CD14-positive monocyte (primary cell): ENCODE measurements at regions not wholly inside any gene's neighbourhood (a gene's known extent, or its start where the extent isn't known, plus 50 kb on each side); places are given as distances from the start of the nearest gene placed in this dataset.

Source experiments
- DNase-seq, 3 donors: peaks; one replicate each; pipeline ENCODE4 v3.0.0-alpha.2; 2011 to 2022
- H2AFZ ChIP-seq: 2 replicates; pipeline ENCODE4 v1.6.0; 2012; ENCODE audit warnings: mild to moderate bottlenecking, low read depth, low read length, inconsistent platforms; ENCODE audit not compliant: insufficient read depth, poor library complexity, severe bottlenecking
- H3K27ac ChIP-seq, 2 donors: 1 replicate in 1 of 2; 2 replicates in 1 of 2; pipeline ENCODE4 v1.5.1; 2012 to 2013; ENCODE audit warnings: low read length in 2 of 2, control low read depth in 1 of 2, inconsistent platforms in 1 of 2, low read depth in 1 of 2, mild to moderate bottlenecking in 1 of 2
- H3K27me3 ChIP-seq, 2 donors: one replicate each; pipeline versions ENCODE4 v1.6.0 to v1.6.1; 2011 to 2013; ENCODE audit warnings: low read length in 2 of 2; ENCODE audit not compliant: control insufficient read depth in 2 of 2, insufficient read depth in 2 of 2
- H3K36me3 ChIP-seq, 2 donors: replicated peaks in 1 of 2; 1 replicate in 1 of 2; 2 replicates in 1 of 2; pipeline versions ENCODE4 v1.5.1 to v1.6.1; 2012 to 2013; ENCODE audit warnings: low read length in 2 of 2, control low read depth in 1 of 2, inconsistent platforms in 1 of 2, mild to moderate bottlenecking in 1 of 2; ENCODE audit not compliant: insufficient read depth in 2 of 2, control insufficient read depth in 1 of 2
- H3K4me1 ChIP-seq, 2 donors: 1 replicate in 1 of 2; 2 replicates in 1 of 2; pipeline versions ENCODE4 v1.5.1 to v1.6.1; 2012 to 2013; ENCODE audit warnings: low read length in 2 of 2, control low read depth in 1 of 2, inconsistent platforms in 1 of 2, mild to moderate bottlenecking in 1 of 2, moderate library complexity in 1 of 2; ENCODE audit not compliant: insufficient read depth in 2 of 2, control insufficient read depth in 1 of 2
- H3K4me2 ChIP-seq: replicated peaks from 2 replicates; pipeline ENCODE3; 2012; ENCODE audit warnings: low read length, moderate library complexity, mild to moderate bottlenecking; ENCODE audit not compliant: poor library complexity, severe bottlenecking; ENCODE audit errors: extremely low read depth
- H3K4me3 ChIP-seq, 3 experiments: fragments of 200-600 bp in 1 of 3; sonication (generic) in 1 of 3; replicated peaks in 1 of 3; 1 replicate in 2 of 3; 2 replicates in 1 of 3; pipeline ENCODE4 v1.5.1; 2011 to 2013; ENCODE audit warnings: low read length in 3 of 3, mild to moderate bottlenecking in 3 of 3, control low read depth in 2 of 3, low read depth in 2 of 3, inconsistent platforms in 1 of 3, moderate library complexity in 1 of 3
- H3K79me2 ChIP-seq: 2 replicates; pipeline ENCODE4 v1.6.0; 2012; ENCODE audit warnings: mild to moderate bottlenecking, control low read depth, inconsistent platforms, low read length, moderate library complexity; ENCODE audit not compliant: insufficient read depth
- H3K9ac ChIP-seq: 2 replicates; pipeline ENCODE4 v1.6.0; 2017; ENCODE audit warnings: low read length, mild to moderate bottlenecking; ENCODE audit not compliant: insufficient read depth, poor library complexity, severe bottlenecking
- H3K9me3 ChIP-seq, 2 donors: replicated peaks in 1 of 2; 1 replicate in 1 of 2; 2 replicates in 1 of 2; pipeline versions ENCODE4 v1.5.1 to v1.6.1; 2012 to 2013; ENCODE audit warnings: low read length in 2 of 2, control low read depth in 1 of 2; ENCODE audit not compliant: control insufficient read depth in 1 of 2, insufficient read depth in 1 of 2
- H4K20me1 ChIP-seq: 2 replicates; pipeline ENCODE4 v1.6.0; 2012; ENCODE audit warnings: mild to moderate bottlenecking, low read length, control low read depth, moderate library complexity; ENCODE audit not compliant: insufficient read depth
- H3K27ac Mint-ChIP-seq, 7 donors: one replicate each; pipeline ENCODE4 v1.8.0; 2020; ENCODE audit warnings: mild to moderate bottlenecking in 7 of 7, mixed read lengths in 7 of 7, moderate library complexity in 6 of 7, inconsistent platforms in 2 of 7
- H3K27me3 Mint-ChIP-seq, 3 donors: one replicate each; pipeline ENCODE4 v1.8.0; 2021 to 2022; ENCODE audit warnings: low read depth in 3 of 3, mild to moderate bottlenecking in 3 of 3, mixed read lengths in 3 of 3, moderate library complexity in 3 of 3, inconsistent platforms in 1 of 3
- H3K36me3 Mint-ChIP-seq, 2 donors: one replicate each; pipeline ENCODE4 v1.8.0; 2020; ENCODE audit warnings: mixed read lengths in 2 of 2, inconsistent platforms in 1 of 2, mild to moderate bottlenecking in 1 of 2
- H3K4me1 Mint-ChIP-seq: one replicate; pipeline ENCODE4 v1.8.0; 2020; ENCODE audit warnings: mild to moderate bottlenecking, mixed read lengths
- H3K4me3 Mint-ChIP-seq, 2 donors: one replicate each; pipeline ENCODE4 v1.8.0; 2020; ENCODE audit warnings: mild to moderate bottlenecking in 2 of 2, mixed read lengths in 2 of 2, moderate library complexity in 1 of 2
- H3K9me3 Mint-ChIP-seq, 7 donors: one replicate each; pipeline ENCODE4 v1.8.0; 2020 to 2022; ENCODE audit warnings: mixed read lengths in 7 of 7, mild to moderate bottlenecking in 6 of 7, moderate library complexity in 6 of 7, inconsistent platforms in 2 of 7
- CTCF ChIP-seq: fragments of 200-600 bp; IDR thresholded peaks from one replicate; pipeline ENCODE4 v1.8.0; 2022; ENCODE audit warnings: antibody characterized with exemption, mild to moderate bottlenecking
- WGBS: methylation state at CpG from one replicate; pipeline ENCODE4 v1.1.5; 2013; ENCODE audit warnings: missing lambda C conversion rate; ENCODE audit not compliant: insufficient coverage; 5-methylcytosine and 5-hydroxymethylcytosine counted together
- intact Hi-C, 2 donors: fragments of 100-400 bp; cut with micrococcal nuclease; formaldehyde crosslinking; loops; one replicate each; pipeline versions ENCODE4 v1.15.0 to v1.15.1; 2023

- H3K9me3 ChIP-seq: no peaks in the 10 kb centered on the region
- no peak overlapping the region for H3K27ac Mint-ChIP-seq
- no peaks in the 10 kb centered on the region for H3K4me1 Mint-ChIP-seq
- no CpG with 5 or more reads among the region's 2 CpGs for WGBS
- peaks cover 0 to 4% (median 0%) of the 10 kb centered on the region in 7 donors for H3K9me3 Mint-ChIP-seq
- no peaks in the 10 kb centered on the region for H3K27me3 ChIP-seq
- H3K4me3 Mint-ChIP-seq: no peak overlapping the region
- no peaks in the 10 kb centered on the region for H3K36me3 Mint-ChIP-seq
- H3K27ac ChIP-seq: no peak overlapping the region
- TF ChIP-seq CTCF: no peak
- no peaks in the 10 kb centered on the region for H3K4me1 ChIP-seq
- no peaks in the 10 kb centered on the region for H3K27me3 Mint-ChIP-seq
- no peaks in the 10 kb centered on the region for H3K36me3 ChIP-seq
- no peaks in the 10 kb centered on the region for H4K20me1 ChIP-seq
- H3K9ac ChIP-seq: no peak overlapping the region
- H3K79me2 ChIP-seq: no peaks in the 10 kb centered on the region
- intact Hi-C loops: no loop called here
- no peak overlapping the region for H3K4me3 ChIP-seq
- no peak overlapping the region for H2AFZ ChIP-seq
- no peak for DNase-seq
- no peak overlapping the region for H3K4me2 ChIP-seq
These were observed 225.5 kb downstream of the ARPP21 start for GRCh38 chr3:35864871-35865270.

- no peaks in the 10 kb centered on the region for H3K79me2 ChIP-seq
- Mint-ChIP-seq H3K9me3 (peaks cover 0 to 4% (median 0%) of the 10 kb centered on the region in 7 donors), H3K4me1 (no peaks in the 10 kb centered on the region), H3K4me3 (no peak overlapping the region), H3K27me3 (no peaks in the 10 kb centered on the region), H3K27ac (no peak overlapping the region), H3K36me3 (no peaks in the 10 kb centered on the region)
- no peak overlapping the region for H2AFZ ChIP-seq
- intact Hi-C loops: no loop called here
- no peak for DNase-seq
- no peak overlapping the region for H3K27ac ChIP-seq
- no peaks in the 10 kb centered on the region for H3K9me3 ChIP-seq
- no peak overlapping the region for H3K4me2 ChIP-seq
- no peaks in the 10 kb centered on the region for H3K27me3 ChIP-seq
- H4K20me1 ChIP-seq: no peaks in the 10 kb centered on the region
- H3K4me1 ChIP-seq: no peaks in the 10 kb centered on the region
- no peaks in the 10 kb centered on the region for H3K36me3 ChIP-seq
- TF ChIP-seq CTCF: no peak
- H3K4me3 ChIP-seq: no peak overlapping the region
- H3K9ac ChIP-seq: no peak overlapping the region
These were observed 228.5 kb downstream of the ARPP21 start for GRCh38 chr3:35867791-35868190.
